ENCODE measurements at regions not wholly inside any gene's neighbourhood (a gene's known extent, or its start where the extent isn't known, plus 50 kb on each side); places are given as distances from the start of the nearest gene placed in this dataset.
"Not testable (repeated sequence)": the region's sequence is repeated elsewhere in the genome, so short reads cannot be mapped to it uniquely, and the experiment has no call there.

- Histone ChIP-seq H3K36me3 (no peaks in the 10 kb centered on the region), H3K27ac (no peak overlapping the region), H3K9me3 (no peaks in the 10 kb centered on the region), H3K4me3 (no peak overlapping the region), H3K4me1 (no peaks in the 10 kb centered on the region), H3K27me3 (peaks cover 0 to 64% (median 20%) of the 10 kb centered on the region in 3 donors)
- TF ChIP-seq, protein P1, sequence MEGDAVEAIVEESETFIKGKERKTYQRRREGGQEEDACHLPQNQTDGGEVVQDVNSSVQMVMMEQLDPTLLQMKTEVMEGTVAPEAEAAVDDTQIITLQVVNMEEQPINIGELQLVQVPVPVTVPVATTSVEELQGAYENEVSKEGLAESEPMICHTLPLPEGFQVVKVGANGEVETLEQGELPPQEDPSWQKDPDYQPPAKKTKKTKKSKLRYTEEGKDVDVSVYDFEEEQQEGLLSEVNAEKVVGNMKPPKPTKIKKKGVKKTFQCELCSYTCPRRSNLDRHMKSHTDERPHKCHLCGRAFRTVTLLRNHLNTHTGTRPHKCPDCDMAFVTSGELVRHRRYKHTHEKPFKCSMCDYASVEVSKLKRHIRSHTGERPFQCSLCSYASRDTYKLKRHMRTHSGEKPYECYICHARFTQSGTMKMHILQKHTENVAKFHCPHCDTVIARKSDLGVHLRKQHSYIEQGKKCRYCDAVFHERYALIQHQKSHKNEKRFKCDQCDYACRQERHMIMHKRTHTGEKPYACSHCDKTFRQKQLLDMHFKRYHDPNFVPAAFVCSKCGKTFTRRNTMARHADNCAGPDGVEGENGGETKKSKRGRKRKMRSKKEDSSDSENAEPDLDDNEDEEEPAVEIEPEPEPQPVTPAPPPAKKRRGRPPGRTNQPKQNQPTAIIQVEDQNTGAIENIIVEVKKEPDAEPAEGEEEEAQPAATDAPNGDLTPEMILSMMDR (IDR thresholded peaks at IDR 0.05), result no peak
- no peak for TF ChIP-seq POLR2AphosphoS5 (IDR thresholded peaks at IDR 0.05)
- no peak for TF ChIP-seq EP300 (IDR thresholded peaks at IDR 0.05)
- TF ChIP-seq POLR2A (IDR thresholded peaks at IDR 0.05), result no peak
- no peak for DNase-seq
- 83 to 86% methylated on average over 11 of the region's 11 CpGs for WGBS, 2 donors
- intact Hi-C loops (cut with DNase I), result no loop called here
Measured at GRCh38 chr12:131389054-131390013, 321.6 kb upstream of the SFSWAP start.

DNA sequence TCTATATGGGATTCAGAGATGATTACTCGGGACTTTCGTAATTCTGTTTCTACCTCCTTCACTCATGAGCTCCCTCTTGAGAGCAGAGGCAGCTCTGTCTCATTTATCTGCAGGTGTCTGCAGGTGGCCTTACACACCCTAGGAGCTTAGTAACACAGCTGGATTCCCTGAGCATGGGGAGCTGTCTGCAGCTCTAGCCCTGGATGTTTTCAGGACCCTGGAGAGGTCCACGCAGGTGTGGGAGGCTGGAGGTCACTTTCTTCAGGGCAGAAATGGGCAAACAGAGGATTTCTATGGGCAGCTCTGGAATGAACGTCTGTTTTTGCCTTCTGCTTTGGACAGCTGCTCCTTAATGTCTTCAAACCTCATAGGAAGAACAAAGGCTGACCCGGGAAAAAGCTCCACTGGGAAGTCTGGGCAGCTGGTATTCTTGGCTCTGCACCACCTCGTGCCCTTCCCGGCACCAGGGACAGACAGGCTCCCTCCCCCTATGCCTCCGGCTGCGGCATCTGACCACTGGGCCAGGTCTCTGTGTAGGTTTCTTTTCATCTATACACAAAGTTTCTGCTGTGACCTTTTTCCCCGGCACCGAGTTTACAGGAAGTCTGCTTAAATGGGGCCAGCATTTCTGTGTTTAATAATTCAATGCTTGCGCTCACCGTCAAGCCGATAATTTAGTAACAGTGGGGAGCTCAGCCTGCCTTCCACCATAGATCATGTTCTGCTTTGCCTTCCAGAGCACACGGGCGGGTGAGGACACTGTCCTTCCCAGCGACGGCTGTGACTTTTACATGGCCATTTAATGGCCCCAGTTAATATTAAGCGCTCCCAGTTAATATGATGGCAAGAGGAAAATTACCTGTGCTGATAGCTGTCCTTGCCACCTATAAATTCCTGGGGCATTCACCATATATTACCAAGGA is 320.2 kb upstream of the SFSWAP start:
- TF ChIP-seq, protein P1 (IDR thresholded peaks at IDR 0.05), result no peak
- TF ChIP-seq POLR2A (IDR thresholded peaks at IDR 0.05) (no peak), POLR2AphosphoS5 (IDR thresholded peaks at IDR 0.05) (no peak), EP300 (IDR thresholded peaks at IDR 0.05) (no peak)
- H3K27me3 ChIP-seq, result peaks cover 0 to 51% (median 15%) of the 10 kb centered on the region in 3 donors
- no peak overlapping the region for H3K4me3 ChIP-seq
- no peaks in the 10 kb centered on the region for H3K9me3 ChIP-seq
- WGBS, 2 donors, result 62% methylated on average over 19 of the region's 19 CpGs
- no peak overlapping the region for H3K27ac ChIP-seq
- intact Hi-C loops (cut with DNase I), result no loop called here
- H3K4me1 ChIP-seq, result no peaks in the 10 kb centered on the region
- H3K36me3 ChIP-seq, result no peaks in the 10 kb centered on the region
- no peak for DNase-seq

DNA sequence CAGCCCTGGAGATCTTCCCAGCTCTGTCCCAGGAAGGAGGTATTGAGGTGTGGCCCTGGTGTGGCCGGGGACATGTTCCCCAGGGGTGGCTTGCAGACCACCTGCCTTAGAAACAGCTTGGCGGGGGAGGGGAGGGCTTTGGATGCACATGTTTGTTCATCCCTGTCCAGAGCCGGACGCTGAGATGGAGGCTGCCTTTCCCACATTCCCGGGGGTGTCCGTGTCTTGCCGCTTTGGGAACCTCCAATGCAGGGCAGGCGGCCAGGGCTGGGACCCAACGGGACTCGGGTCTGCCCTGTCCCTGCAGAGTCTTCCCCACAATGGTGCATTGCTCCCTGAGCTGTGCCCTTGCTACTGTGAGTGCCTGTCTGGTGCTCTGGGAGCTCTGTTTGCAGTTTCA is 319.5 kb upstream of the SFSWAP start:
- Histone ChIP-seq H3K4me3 (no peak overlapping the region), H3K27me3 (peaks cover 0 to 44% (median 8%) of the 10 kb centered on the region in 3 donors), H3K27ac (no peak overlapping the region), H3K36me3 (no peaks in the 10 kb centered on the region), H3K4me1 (no peaks in the 10 kb centered on the region), H3K9me3 (no peaks in the 10 kb centered on the region)
- WGBS, 2 donors, result 80 to 85% methylated on average over 10 of the region's 10 CpGs
- no peak for DNase-seq
- TF ChIP-seq POLR2AphosphoS5 (IDR thresholded peaks at IDR 0.05) (no peak), POLR2A (IDR thresholded peaks at IDR 0.05) (no peak), EP300 (IDR thresholded peaks at IDR 0.05) (no peak)
- TF ChIP-seq, protein P1 (IDR thresholded peaks at IDR 0.05), result no peak
- intact Hi-C loops (cut with DNase I), result no loop called here

- H3K27ac ChIP-seq; H3K9me3 ChIP-seq; H3K36me3 ChIP-seq; H3K4me1 ChIP-seq; H3K4me3 ChIP-seq; DNase-seq; intact Hi-C loops (cut with DNase I): not testable (repeated sequence)
- H3K27me3 ChIP-seq, result peaks cover 0 to 17% (median 0%) of the 10 kb centered on the region in 3 donors
- 80 to 85% methylated on average over 11 of the region's 11 CpGs for WGBS, 2 donors
Measured at GRCh38 chr12:131394752-131395151, 316.1 kb upstream of the SFSWAP start.

- H3K9me3 ChIP-seq; H3K4me1 ChIP-seq; intact Hi-C loops (cut with DNase I); H3K27ac ChIP-seq; DNase-seq; H3K4me3 ChIP-seq; H3K36me3 ChIP-seq: not testable (repeated sequence)
- WGBS, 2 donors, result 86 to 97% methylated on average over 5 of the region's 5 CpGs
- H3K27me3 ChIP-seq, result peaks cover 0 to 17% (median 0%) of the 10 kb centered on the region in 3 donors
Measured at GRCh38 chr12:131395209-131395684, 315.6 kb upstream of the SFSWAP start.
